Large intestine (tissue), 3 donors: ENCODE measurements at regions not wholly inside any gene's neighbourhood (a gene's known extent, or its start where the extent isn't known, plus 50 kb on each side); places are given as distances from the start of the nearest gene placed in this dataset.

Experiments used
- DNase-seq, 2 donors: peaks; one replicate each; pipeline versions ENCODE4 v3.0.0 to v3.0.0-alpha.2; 2013
- H3K27ac ChIP-seq: one replicate; pipeline ENCODE4 v1.5.1; 2013; ENCODE audit warnings: low read length
- H3K27me3 ChIP-seq: 2 replicates; pipeline ENCODE4 v1.6.1; 2013; ENCODE audit warnings: low read length; ENCODE audit not compliant: control insufficient read depth, insufficient read depth
- H3K36me3 ChIP-seq: 2 replicates; pipeline ENCODE4 v1.6.1; 2013; ENCODE audit warnings: low read length; ENCODE audit not compliant: control insufficient read depth, insufficient read depth
- H3K4me1 ChIP-seq: one replicate; pipeline ENCODE4 v1.6.1; 2013; ENCODE audit warnings: low read length; ENCODE audit not compliant: control insufficient read depth, insufficient read depth
- H3K4me3 ChIP-seq: one replicate; pipeline ENCODE4 v1.5.1; 2013; ENCODE audit warnings: low read length
- H3K9me3 ChIP-seq: one replicate; pipeline ENCODE4 v1.6.1; 2013; ENCODE audit warnings: mild to moderate bottlenecking, low read depth, low read length, moderate library complexity; ENCODE audit not compliant: control insufficient read depth
- WGBS: methylation state at CpG from one replicate; pipeline ENCODE4 v1.1.5; 2013; ENCODE audit warnings: low lambda C conversion rate; ENCODE audit not compliant: insufficient coverage; 5-methylcytosine and 5-hydroxymethylcytosine counted together

- WGBS, result no CpG with 5 or more reads among the region's 7 CpGs
- no peaks in the 10 kb centered on the region for H3K27me3 ChIP-seq
- no peak overlapping the region for H3K4me3 ChIP-seq
- peak; percentile 43 to 57 for DNase-seq
- no peak overlapping the region for H3K27ac ChIP-seq
- H3K9me3 ChIP-seq, result no peaks in the 10 kb centered on the region
- peaks cover 5% of the 10 kb centered on the region for H3K4me1 ChIP-seq
- H3K36me3 ChIP-seq, result no peaks in the 10 kb centered on the region
Observed at GRCh38 chr10:46228563-46229071, 58.2 kb upstream of the ANTXRL start.

GRCh38 chr10:46229144-46229563, 57.6 kb upstream of the ANTXRL start:
- no peak overlapping the region for H3K27ac ChIP-seq
- no peak overlapping the region for H3K4me3 ChIP-seq
- peak in 1 of 2 donors; percentile 50 for DNase-seq
- peaks cover 4% of the 10 kb centered on the region for H3K27me3 ChIP-seq
- H3K4me1 ChIP-seq, result peaks cover 5% of the 10 kb centered on the region
- WGBS, result 40% methylated on average over 1 of the region's 3 CpGs
- no peaks in the 10 kb centered on the region for H3K36me3 ChIP-seq
- H3K9me3 ChIP-seq, result no peaks in the 10 kb centered on the region

- Histone ChIP-seq H3K4me1 (peaks cover 5% of the 10 kb centered on the region), H3K27me3 (peaks cover 4% of the 10 kb centered on the region), H3K27ac (no peak overlapping the region), H3K9me3 (no peaks in the 10 kb centered on the region), H3K36me3 (no peaks in the 10 kb centered on the region), H3K4me3 (no peak overlapping the region)
- WGBS, result 100% methylated on average over 3 of the region's 5 CpGs
- DNase-seq, result no peak
Observed at GRCh38 chr10:46230615-46231014, 56.2 kb upstream of the ANTXRL start.

- H3K9me3 ChIP-seq, result no peaks in the 10 kb centered on the region
- no peak overlapping the region for H3K4me3 ChIP-seq
- no peak overlapping the region for H3K27ac ChIP-seq
- peaks cover 4% of the 10 kb centered on the region for H3K27me3 ChIP-seq
- no CpG with 5 or more reads among the region's 1 CpG for WGBS
- DNase-seq, result no peak
- H3K4me1 ChIP-seq, result peaks cover 5% of the 10 kb centered on the region
- no peaks in the 10 kb centered on the region for H3K36me3 ChIP-seq
Observed at GRCh38 chr10:46231087-46231486, 55.7 kb upstream of the ANTXRL start.

GRCh38 chr10:46232084-46232483, 54.7 kb upstream of the ANTXRL start:
- no peak for DNase-seq
- H3K4me3 ChIP-seq, result no peak overlapping the region
- peaks cover 4% of the 10 kb centered on the region for H3K27me3 ChIP-seq
- H3K4me1 ChIP-seq, result peaks cover 5% of the 10 kb centered on the region
- no CpG with 5 or more reads among the region's 2 CpGs for WGBS
- no peaks in the 10 kb centered on the region for H3K9me3 ChIP-seq
- no peak overlapping the region for H3K27ac ChIP-seq
- H3K36me3 ChIP-seq, result no peaks in the 10 kb centered on the region

- no peak for DNase-seq
- no peaks in the 10 kb centered on the region for H3K9me3 ChIP-seq
Observed at GRCh38 chr10:46232666-46233065, 54.1 kb upstream of the ANTXRL start.

GRCh38 chr10:46233181-46233580, 53.6 kb upstream of the ANTXRL start:
- no peak overlapping the region for H3K27ac ChIP-seq
- no peaks in the 10 kb centered on the region for H3K36me3 ChIP-seq
- H3K4me1 ChIP-seq, result peaks cover 5% of the 10 kb centered on the region
- no peak for DNase-seq
- no peak overlapping the region for H3K4me3 ChIP-seq
- WGBS, result 100% methylated on average over 1 of the region's 3 CpGs
- H3K9me3 ChIP-seq, result no peaks in the 10 kb centered on the region
- peaks cover 6% of the 10 kb centered on the region for H3K27me3 ChIP-seq

More at GRCh38 chr10:46232666-46233065, 54.1 kb upstream of the ANTXRL start:
- Histone ChIP-seq H3K4me1 (peaks cover 5% of the 10 kb centered on the region), H3K36me3 (no peaks in the 10 kb centered on the region), H3K27me3 (peaks cover 6% of the 10 kb centered on the region), H3K4me3 (no peak overlapping the region), H3K27ac (no peak overlapping the region)
- 97% methylated on average over 6 of the region's 9 CpGs for WGBS

GRCh38 chr10:46234026-46234425, 52.8 kb upstream of the ANTXRL start:
- Histone ChIP-seq H3K36me3 (no peaks in the 10 kb centered on the region), H3K27ac (no peak overlapping the region), H3K27me3 (peaks cover 6% of the 10 kb centered on the region), H3K4me3 (no peak overlapping the region), H3K4me1 (peaks cover under 1% of the 10 kb centered on the region), H3K9me3 (no peaks in the 10 kb centered on the region)
- no peak for DNase-seq
- WGBS, result no CpG with 5 or more reads among the region's 3 CpGs

GRCh38 chr10:46234431-46235060, 52.3 kb upstream of the ANTXRL start:
- WGBS, result no CpG with 5 or more reads among the region's 10 CpGs
- H3K4me1 ChIP-seq, result no peaks in the 10 kb centered on the region
- H3K9me3 ChIP-seq, result no peaks in the 10 kb centered on the region
- H3K27ac ChIP-seq, result no peak overlapping the region
- no peak overlapping the region for H3K4me3 ChIP-seq
- H3K36me3 ChIP-seq, result no peaks in the 10 kb centered on the region
- H3K27me3 ChIP-seq, result peaks cover 6% of the 10 kb centered on the region
- DNase-seq, result no peak

- Histone ChIP-seq H3K27me3 (peaks cover 6% of the 10 kb centered on the region), H3K27ac (no peak overlapping the region), H3K9me3 (no peaks in the 10 kb centered on the region), H3K36me3 (no peaks in the 10 kb centered on the region), H3K4me1 (no peaks in the 10 kb centered on the region), H3K4me3 (no peak overlapping the region)
- WGBS, result no CpG with 5 or more reads among the region's 5 CpGs
- no peak for DNase-seq
Observed at GRCh38 chr10:46235705-46236545, 50.9 kb upstream of the ANTXRL start.
